HG03342 (cell line): ENCODE measurements at regions not wholly inside any gene's neighbourhood (a gene's known extent, or its start where the extent isn't known, plus 50 kb on each side); places are given as distances from the start of the nearest gene placed in this dataset.
"Not testable (repeated sequence)": the region's sequence is repeated elsewhere in the genome, so short reads cannot be mapped to it uniquely, and the experiment has no call there.

ENCODE experiments used
- ATAC-seq: cut with Tn5 transposase; IDR thresholded peaks from one replicate; pipeline ENCODE4 v1.9.1; 2021; ENCODE audit warnings: mild to moderate bottlenecking, moderate library complexity; ENCODE audit not compliant: unreplicated experiment

DNA sequence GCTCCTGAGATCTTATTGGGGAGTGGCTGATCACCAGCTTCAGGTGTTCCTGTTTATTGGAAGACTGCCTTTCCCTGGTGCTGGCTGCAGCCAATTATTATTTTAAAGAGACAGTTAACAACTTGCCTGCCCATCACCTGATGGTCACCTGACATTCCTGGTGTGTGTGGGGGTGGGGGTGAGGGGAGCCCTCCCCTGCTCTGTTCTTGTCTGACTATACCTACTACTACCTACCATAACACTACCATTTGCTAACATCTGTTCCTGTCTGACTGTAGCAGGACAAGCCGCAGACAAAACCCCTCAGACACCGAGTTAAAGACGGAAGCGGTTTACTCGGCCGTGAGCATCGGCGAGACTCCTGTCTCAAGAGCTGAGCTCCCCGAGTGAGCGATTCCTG lies 54.9 kb upstream of the NBPF3 start:
- ATAC-seq: no peak

DNA sequence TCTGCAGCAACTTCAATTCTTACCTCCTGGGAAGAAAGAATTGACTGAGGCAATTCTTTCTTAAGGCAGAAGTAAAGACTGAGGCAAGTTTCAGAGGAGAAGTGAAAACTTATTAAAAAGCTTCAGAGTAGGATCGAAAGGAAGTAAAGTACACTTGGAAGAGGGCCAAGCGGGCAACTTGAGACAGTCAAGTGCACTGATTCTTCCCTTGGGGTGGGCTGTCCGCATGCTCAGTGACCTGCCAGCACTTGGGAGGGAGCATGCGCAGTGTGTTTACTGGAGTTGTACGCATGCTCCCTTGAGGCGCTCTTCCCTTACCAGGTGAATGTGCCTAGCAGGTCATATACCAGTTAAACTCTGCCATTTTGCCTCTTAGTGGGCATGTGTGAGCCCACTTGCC lies 55.3 kb upstream of the NBPF3 start:
- ATAC-seq: no peak

DNA sequence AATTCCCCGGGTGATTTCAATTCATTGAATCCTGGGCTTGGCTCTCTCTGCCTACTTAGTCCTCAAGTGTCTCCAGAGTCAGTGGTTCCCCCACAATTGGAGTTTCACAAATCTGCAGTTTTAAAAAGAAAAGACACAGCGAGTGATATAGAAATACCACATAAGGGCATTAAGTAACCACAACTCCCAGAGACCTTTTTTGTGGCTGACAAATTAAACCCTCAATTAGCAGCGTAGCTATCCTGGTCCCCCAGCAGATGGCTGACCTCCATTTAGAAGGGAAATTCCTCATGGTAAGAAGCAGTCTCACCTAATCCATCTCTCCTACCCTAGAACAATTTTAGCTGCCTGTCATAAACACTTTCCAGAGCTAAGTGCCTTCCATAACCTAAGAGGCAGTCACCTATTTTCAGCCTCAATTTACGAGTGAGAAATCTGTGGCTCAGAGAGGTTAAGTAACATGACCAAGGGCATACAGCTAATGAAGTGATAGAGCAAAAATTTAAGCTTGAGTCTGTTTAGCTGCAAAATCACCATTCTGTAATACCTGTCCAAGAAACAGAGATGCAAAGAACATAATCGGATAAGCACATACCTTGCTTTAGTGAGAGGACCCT lies 56.0 kb upstream of the NBPF3 start:
- no peak for ATAC-seq

DNA sequence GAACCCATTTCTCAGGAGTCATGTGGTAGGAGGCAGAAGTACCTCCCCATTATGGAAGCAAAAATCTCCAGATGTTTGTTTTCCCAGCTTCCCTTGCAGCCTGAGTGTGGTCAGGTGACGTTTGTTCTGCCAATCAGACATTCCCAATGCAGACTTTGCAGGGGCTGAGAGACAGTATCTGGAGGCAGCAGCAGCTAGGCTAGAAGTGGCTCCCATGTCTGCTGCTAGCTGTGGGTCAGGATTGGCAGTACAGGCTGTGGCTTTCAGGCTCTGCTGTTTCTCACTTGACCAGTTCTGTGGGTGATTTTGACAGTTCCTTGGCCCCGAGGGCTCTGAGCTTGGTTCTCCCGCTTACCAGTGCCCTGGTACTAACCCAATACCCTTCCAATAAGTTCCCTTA lies 58.6 kb upstream of the NBPF3 start:
- no peak for ATAC-seq

DNA sequence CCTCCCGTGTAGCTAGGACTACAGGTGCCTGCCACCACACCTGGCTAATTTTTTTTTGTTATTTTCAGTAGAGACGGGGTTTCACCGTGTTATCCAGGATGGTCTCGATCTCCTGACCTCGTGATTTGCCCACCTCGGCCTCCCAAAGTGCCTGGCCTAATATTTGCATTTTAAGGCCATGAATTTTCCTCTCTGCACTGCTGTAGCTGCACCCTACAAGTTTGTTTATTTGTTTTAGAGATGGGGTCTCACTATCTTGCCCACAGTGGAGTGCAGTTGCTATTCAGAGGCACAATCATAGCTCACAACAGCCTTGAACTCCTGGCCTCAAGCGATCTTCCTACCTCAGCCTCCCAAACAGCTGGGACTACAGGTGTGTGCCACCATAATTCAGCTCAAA lies 59.8 kb upstream of the NBPF3 start:
- not testable (repeated sequence) for ATAC-seq

DNA sequence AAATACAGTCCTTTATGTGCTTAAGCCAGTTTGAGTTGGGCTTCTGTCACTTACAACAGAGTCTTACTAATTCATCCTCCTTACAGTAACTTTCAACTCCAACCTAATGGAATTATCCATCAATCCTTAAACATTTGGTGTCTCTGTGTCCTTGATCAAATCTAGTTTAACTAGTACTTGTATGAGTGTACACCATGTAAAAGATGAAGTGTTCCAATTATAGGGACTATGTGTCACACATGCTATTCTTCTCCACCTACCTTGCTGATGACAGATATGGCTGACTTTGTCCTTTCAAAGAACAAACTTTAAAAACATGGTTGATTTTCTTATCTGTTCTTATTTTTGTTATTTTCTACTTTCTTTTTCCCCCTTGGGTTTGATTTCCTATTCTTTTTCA lies 60.4 kb upstream of the NBPF3 start:
- no peak for ATAC-seq

DNA sequence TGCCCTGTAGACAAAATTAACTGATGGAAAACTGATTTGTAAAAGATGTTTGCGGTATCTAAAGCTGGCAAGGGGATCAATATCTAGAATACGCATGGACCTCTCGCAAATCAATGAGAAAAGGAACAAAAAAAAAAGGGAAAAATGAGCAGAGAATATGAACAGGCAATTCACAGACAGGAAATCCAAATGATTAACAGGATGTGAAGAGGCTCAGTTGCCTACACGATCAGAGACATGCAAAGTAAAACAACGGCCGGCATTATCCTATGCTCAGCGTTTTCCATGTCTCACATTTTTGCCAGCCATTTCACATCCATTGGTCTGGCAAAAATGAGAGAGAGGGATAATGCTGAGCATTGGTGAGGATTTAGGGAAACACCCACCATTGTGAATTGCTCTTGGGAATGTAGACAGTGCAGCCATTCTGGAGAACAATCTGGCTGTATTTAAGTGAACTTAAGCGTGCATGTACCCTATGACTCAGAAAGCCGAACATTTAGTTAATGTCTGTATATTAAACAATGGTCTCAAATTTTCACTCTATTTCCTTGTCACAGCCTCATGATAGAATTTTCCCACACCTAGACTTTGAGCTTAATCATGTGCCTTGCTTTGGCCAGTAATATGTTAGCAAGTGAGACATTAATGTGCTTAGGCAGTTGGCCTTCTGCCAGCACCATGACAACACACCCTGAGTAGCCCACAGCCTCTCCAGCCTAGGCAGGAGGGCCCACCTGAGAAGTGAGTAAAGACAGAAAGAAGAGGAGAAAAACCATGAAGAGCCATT lies 61.0 kb upstream of the NBPF3 start:
- no peak for ATAC-seq

DNA sequence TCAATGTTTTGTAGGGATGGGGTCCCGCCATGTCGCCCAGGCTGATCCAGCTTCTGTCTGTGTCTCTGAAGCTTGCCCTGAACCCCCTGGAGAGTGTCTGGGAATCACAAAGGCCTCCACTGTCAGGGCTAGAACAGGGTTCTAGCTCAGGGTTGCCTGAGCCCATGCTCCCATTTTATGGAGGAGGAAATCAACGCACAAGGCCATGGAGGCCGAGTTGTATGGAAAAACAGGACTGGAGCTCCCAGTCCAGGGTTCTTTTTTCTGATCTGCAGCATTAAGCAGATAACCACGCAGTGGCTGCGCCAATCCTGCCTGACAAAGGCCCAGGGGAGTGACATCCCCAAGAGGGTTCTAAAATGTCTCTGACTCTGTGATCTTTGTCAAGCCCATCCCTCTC lies 67.6 kb upstream of the NBPF3 start:
- ATAC-seq: no peak

DNA sequence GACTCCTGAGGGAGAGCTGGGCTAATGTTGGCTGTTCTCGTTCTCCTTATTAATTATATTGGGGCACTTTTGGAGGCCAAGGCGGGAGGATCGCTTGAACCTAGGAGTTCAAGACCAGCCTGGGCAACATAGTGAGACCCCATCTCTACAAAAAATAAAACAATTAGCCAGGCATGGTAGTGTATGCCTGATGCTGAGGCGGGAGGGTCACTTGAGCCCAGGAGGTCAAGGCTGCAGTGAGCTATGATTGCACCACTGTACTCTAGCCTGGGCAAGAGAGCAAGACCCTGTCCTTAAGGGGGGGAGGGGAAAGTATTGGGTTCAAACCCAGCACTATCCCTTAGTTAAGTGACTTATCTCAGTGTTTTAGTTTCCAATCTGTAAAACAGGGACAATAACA lies 70.0 kb upstream of the NBPF3 start:
- no peak for ATAC-seq

DNA sequence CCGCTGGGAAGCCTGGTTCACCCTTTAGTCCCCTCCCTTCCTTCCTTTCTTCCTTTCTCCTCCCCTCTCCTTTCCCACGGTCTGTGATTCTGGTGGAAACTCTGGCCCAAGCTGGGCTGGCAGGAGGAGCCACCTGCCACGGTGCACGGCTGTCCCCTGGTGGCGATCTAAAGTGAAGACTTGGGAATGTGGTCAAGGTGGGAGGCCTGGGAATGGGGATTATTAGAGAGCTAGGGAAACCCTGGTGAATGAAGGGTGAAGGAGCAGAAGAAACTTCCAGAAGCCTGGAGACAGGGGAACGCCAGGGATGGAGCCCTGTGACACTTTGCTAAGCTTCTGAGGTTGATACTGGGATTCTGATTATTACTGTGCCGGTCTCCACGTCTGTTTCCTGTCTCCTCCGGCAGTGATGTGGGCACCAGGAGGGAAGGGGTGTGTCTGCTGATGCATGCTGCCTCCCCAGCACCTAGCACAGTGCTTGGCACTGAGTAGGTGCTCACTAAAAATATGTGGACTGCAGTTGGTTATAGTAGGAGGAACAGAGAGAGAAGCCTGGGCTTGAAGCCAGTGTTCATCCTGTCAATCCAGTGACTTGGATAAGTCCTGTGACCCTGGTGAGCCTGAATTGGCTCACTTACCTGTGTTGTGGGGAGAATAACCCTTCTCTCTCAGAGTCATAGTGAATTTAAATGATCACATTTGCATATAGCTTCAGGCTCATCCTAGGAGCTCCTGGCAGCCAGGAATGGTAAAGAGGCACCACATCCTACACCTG lies 71.2 kb upstream of the NBPF3 start:
- ATAC-seq: no peak

DNA sequence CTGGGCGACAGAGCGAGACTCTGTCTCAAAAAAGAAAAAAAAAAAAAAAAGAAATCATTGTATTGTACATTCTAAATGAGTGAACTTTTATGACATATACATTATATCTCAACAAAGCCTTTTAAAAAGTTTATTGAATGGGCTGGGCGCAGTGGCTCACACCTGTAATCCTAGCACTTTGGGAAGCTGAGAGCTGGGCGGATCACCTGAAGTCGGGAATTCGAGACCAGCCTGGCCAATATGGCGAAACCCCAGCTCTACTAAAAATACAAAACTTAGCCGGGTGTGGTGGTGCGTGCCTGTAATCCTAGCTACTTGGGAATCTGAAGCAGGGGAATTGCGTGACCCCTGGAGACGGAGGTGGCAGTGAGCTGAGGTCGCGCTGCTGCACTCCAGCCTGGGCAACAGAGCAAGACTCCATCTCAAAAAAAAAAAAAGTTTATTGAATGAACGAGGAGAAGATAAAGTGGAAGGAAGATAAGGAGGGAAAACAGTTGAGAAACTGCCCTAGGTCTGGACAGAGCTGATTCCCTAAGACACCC lies 71.9 kb upstream of the NBPF3 start:
- ATAC-seq: not testable (repeated sequence)

DNA sequence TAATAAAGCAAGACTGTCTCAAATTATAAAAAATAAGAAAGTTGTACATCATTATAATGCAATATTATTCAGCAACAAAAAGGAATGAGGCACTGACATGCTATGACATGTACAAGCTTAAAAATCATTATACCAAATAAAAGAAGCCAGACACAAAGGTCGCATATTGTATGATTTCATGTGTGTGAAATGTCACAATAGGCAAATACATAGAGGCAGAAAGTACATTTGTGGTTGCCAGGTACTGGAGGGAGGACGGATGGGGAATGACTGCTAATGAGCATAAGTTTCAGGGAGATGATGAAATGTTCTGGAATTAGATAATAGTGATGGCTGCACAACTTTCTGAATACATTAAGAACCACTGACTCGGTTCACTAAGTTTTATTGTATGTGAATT lies 73.6 kb upstream of the NBPF3 start:
- no peak for ATAC-seq

DNA sequence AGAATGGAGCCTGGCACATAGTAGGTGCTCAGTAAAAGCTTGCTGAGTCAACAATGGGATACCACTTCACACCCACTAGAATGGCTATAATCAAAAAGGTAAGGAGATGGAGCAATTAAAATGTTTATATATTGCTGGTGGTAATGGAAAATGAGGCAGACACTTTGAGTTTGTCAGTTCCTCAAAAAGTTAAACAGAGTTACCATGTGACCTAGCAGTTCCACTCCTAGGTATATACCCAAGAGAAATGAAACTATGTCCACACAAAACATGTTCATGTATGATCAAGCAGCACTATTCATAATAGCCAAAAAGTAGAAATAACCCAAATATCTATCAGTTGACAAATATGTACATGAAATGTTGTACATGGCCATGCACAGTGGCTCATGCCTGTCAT lies 74.8 kb upstream of the ECE1 start:
- ATAC-seq: no peak

DNA sequence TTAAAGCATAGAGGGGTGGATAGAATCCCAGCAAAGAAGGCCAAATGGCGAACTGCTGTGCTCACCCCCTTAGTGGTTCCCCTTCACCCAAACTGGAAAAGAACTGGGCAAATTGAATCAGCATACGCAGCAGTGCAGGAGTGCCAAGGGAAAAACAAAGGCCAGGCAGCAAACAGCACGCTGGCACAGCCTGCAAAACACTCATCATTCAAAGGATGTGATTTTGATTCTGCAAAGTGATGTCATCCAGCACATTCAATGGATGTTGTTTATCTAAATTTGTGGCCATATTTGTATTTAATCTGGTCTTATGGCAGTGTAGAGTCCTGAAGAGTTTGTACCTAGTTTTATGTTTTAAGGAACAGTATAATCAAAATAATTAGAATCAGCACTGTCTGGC lies 71.8 kb upstream of the ECE1 start:
- ATAC-seq: no peak

DNA sequence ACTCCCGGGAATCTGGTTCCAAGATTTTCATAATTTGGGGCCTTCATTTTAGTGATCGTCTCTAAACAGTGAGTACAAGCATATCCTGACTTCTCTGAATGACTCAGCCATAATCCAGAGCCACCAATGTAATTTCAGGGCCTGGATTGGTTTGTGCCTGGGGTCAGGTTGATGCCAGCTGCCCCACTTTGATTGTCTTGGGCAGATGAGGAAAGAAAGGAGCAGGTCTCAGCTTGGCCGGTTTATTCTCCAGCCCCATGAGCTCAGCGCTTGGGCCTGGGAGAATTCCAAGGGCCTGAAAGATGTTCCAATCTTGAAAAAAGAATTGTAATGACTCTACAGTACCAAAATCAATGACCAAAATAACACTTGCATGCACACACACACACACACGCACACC lies 71.2 kb upstream of the ECE1 start:
- ATAC-seq: no peak

DNA sequence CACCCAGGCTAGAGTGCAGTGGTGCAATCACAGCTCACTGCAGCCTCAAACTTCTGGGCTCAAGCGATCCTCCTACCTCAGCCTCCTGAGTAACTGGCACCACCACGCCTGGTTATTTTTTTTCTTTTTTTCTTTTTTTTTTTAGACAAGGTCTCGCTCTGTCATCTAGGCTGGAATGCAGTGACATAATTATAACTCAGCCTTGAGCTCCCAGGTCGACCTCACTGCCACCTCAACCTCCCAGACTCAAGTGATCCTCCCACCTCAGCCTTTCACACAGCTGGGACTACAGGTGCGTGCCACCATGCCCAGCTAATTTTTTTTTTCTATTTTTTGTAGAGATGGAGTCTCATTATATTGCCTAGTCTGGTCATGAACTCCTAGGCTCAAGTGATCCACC lies 66.9 kb upstream of the ECE1 start:
- ATAC-seq: no peak

DNA sequence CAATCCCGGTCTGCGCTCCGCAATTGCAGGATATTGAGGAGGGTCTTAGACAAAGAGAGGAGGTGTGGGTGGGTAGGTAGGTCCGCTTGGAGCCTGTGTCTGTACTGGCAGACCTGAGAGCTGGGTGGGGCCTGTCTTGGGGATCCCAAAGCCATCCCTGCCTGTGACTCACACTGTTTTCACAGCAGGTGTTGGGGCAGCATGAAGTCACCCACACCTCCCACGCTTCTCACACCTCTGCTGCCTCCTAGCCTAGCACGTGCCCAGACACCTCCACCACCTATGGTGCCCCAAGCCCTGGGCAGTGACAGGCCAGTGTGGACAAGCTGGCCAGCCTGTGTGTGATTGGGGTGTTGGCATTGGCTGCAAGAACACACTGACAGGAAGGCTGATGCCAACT lies 65.7 kb upstream of the ECE1 start:
- ATAC-seq: no peak

DNA sequence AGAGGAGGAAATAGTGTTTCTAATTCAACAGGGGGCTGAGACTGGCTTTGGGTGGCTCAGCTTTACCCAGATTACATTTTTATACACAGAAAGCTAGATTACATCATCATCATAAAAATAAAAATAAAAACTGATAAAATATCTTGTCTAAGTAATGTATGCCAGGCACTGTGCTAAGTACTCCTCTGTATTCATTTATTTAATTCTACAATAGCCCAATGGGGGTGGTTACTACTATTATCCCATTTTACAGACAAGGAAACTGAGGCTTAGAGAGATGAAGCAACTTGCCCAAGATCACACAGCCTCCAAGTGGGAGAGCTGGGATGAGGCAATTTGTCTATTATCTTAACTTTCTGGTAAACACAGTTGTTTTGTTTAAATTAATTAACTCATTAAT lies 62.3 kb upstream of the ECE1 start:
- no peak for ATAC-seq

DNA sequence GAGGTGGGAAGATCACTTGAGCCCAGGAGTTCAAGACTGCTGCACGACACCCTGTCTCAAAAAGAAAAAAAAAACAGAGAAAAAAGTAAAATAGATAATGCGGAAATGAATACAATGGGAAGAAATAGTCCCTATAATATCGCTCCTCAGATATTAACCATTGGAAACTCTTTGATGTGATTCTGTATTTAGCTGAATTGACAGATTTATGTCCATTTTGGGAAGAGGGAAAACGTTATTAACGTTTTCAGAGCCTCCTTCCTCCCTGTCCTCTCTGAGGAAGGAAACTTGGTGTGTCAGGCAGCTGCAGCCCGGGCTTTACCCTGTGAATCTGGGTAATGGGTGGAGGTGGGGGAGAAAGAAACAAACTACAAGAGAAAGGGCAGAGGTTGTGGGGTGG lies 61.6 kb upstream of the ECE1 start:
- ATAC-seq: no peak

DNA sequence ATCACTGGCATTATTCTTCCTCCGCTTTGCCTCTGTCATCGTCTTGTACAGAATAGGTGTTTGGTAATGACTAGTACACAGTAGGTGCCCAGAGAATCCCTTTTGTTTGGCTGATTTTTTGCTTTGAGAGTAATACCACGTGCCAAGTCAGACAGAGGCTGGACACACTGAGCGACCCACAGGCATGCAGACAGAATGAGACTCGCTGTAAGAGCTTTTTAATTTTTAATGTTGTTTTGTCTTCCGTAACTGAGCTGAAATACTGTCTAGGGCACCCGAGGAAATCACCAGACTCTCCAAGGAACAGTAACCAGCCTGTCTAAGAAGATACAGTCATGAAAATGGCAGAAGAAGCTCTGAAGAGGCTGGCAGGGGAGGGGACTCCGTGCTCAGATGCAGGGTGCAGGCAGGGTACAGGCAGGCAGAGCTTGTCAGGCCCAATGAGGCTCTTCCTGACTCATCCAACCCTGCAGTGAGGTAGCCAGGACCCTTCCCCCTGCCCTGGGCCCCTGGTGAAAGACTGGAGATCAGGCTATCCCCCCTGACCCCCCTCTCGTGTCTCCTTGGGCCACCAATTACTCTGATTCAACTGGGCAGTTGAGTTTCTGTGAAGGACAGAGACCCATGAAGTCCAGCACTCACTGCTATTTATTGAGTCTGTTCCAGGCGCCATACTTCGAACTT lies 60.1 kb upstream of the ECE1 start:
- ATAC-seq: no peak

DNA sequence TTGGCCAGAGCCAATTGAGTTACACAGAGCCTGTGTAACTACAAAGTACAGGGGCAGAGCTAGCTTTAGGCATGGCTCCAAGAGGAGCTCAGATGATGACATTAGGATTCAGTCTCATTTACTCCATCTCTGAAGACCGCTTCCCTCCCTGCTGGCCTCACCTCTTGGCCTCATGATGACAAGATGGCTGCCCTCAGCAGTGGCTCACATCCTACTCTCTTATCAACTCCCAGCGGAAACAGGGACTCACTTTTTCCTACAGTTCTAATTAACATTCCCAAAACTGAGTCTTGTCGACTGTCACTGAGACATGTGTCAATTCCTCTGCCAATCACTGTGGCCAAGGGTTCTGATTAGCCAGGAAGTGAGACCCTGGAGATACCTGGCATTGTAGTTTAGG lies 59.4 kb upstream of the ECE1 start:
- ATAC-seq: no peak
